Type B pancreatic cell (in vitro differentiated cells): ENCODE measurements at regions not wholly inside any gene's neighbourhood (a gene's known extent, or its start where the extent isn't known, plus 50 kb on each side); places are given as distances from the start of the nearest gene placed in this dataset.

ENCODE experiments used
- DNase-seq: peaks from one replicate; pipeline ENCODE4 v3.0.0; 2021; ENCODE audit warnings: mixed read lengths; ENCODE audit not compliant: unreplicated experiment; ENCODE audit errors: extremely low spot score
- H3K27ac Mint-ChIP-seq: 2 replicates; pipeline ENCODE4 v1.8.0; 2021; ENCODE audit warnings: mild to moderate bottlenecking, mixed read lengths
- H3K27me3 Mint-ChIP-seq: 2 replicates; pipeline ENCODE4 v1.8.0; 2021; ENCODE audit warnings: mixed read lengths
- H3K36me3 Mint-ChIP-seq: 2 replicates; pipeline ENCODE4 v1.8.0; 2021; ENCODE audit warnings: mixed read lengths
- H3K4me1 Mint-ChIP-seq: one replicate; pipeline ENCODE4 v1.8.0; 2021; ENCODE audit warnings: mixed read lengths; ENCODE audit not compliant: unreplicated experiment
- H3K4me3 Mint-ChIP-seq: 2 replicates; pipeline ENCODE4 v1.8.0; 2021; ENCODE audit warnings: mild to moderate bottlenecking, mixed read lengths
- H3K9me3 Mint-ChIP-seq: 2 replicates; pipeline ENCODE4 v1.8.0; 2021; ENCODE audit warnings: mixed read lengths
- CTCF ChIP-seq: fragments of 200-600 bp; sonication (generic); conservative IDR thresholded peaks from 2 replicates; pipeline ENCODE4 v1.5.0; 2021; ENCODE audit warnings: antibody characterized with exemption, mild to moderate bottlenecking

DNA sequence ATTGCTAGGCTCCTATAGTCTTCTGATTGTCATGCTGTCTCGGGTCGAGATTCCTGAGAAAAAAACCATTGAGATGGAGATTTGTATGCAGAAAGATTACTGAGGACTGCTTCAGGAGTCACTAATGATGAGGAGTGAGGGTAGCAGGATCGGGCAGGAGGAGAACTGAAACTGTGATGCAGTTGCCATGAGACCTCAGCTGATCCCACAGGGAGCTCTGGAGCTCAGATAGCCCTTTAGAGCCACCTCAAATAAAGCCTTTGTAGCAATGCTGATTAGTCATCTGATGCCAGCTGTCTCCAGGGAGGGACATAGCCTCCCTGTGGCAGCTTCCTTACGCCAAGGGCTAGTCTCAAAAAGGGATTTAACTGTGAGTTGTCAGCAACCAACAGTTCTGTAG, 256.9 kb downstream of the DMAC1 start:
- no peak for DNase-seq
- TF ChIP-seq CTCF = no peak
- H3K27ac Mint-ChIP-seq = no peak overlapping the region
- H3K4me1 Mint-ChIP-seq = no peaks in the 10 kb centered on the region
- H3K9me3 Mint-ChIP-seq = no peaks in the 10 kb centered on the region
- no peak overlapping the region for H3K4me3 Mint-ChIP-seq
- peaks cover 6% of the 10 kb centered on the region for H3K27me3 Mint-ChIP-seq
- H3K36me3 Mint-ChIP-seq = no peaks in the 10 kb centered on the region

DNA sequence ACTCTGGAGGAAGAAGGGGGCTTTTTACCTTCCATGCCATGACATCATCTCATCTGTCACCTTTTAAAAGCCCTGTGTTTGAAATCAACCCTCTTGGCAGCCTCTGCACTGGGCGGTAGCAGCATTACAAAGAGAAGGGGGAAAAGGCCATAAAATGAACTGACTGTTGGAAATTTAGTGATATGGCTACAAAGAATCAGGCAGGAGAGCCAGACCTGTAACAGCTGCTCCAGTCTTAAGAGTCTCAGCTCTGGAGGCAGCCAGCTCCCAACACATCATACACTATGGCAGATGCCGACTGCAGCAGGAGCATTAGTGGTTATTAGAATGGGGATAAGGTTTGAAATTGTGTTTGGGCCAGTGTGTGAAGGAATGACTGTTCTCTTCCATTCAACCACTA, 257.5 kb downstream of the DMAC1 start:
- H3K4me1 Mint-ChIP-seq = no peaks in the 10 kb centered on the region
- peaks cover 6% of the 10 kb centered on the region for H3K27me3 Mint-ChIP-seq
- H3K27ac Mint-ChIP-seq = no peak overlapping the region
- H3K4me3 Mint-ChIP-seq = no peak overlapping the region
- no peaks in the 10 kb centered on the region for H3K9me3 Mint-ChIP-seq
- DNase-seq = no peak
- H3K36me3 Mint-ChIP-seq = no peaks in the 10 kb centered on the region
- TF ChIP-seq CTCF = no peak

DNA sequence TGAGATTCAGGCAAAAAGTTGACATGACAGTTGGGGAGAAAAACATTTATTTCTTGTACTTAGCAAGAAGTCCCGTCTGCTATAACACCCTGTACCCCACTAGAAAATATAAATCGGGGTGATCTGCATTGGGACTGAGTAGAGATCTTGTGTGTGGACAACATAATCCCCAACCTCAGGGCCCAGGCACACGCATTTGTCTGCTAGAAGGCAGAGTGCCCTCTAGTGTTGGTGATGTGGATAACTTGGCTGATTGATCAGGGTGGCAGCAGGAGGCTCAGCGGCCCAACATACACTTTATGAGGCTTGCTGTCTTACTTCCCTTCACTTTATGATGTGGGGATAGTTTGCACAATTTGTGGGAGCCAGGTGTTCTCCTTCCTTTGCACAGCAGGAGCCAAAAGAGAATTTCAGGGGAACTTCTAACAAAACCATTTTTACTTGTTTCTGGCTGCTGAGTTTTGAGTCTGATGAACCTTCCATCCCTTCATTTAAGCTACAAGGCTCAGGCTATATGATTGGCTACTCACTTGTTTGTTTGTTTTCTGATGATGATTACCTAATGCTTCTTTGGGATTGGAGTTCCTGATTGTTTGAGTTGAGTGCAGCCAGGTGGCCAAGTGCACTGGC, 263.2 kb downstream of the DMAC1 start:
- Mint-ChIP-seq H3K4me3 (no peak overlapping the region), H3K9me3 (no peaks in the 10 kb centered on the region), H3K4me1 (no peaks in the 10 kb centered on the region), H3K27me3 (peaks cover 9% of the 10 kb centered on the region), H3K27ac (no peak overlapping the region), H3K36me3 (no peaks in the 10 kb centered on the region)
- no peak for DNase-seq
- peak; percentile 77 for TF ChIP-seq CTCF

DNA sequence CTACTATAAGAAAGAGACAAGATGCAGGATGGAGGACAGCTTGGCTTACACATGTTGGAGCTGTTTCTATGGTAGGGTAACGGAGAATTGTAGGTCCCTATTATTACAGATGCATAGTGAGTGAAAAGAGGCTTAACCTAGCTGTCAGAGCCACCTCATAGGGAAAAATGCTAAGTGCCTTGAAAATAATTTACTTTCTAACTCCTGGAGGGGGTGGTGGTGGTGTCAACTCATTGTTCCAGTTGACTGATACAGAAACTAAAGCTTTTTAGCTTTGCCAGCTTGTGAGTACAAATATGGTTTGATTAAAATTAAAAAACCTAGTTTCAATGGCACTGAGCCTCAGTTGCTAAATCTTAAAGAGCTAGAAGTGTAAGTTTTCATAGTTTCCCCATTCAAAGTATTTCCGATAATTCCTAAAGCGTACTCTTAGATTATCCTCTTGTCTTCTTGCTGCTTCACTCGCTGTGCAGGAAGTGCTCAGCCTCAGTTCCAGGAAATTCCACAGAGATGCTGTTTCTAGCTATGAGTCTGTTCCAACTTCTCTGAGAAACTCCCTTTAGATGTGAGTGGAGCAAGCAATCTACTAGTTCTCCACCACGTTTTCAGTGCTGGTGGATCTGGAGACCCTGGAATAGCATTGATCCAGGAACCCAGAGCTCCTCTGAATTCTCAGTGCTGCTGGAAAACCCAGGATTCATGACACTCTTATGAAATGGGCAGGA, 265.2 kb downstream of the DMAC1 start:
- no peak for TF ChIP-seq CTCF
- Mint-ChIP-seq H3K4me1 (no peaks in the 10 kb centered on the region), H3K9me3 (peaks cover 7% of the 10 kb centered on the region), H3K27ac (no peak overlapping the region), H3K27me3 (peaks cover 2% of the 10 kb centered on the region), H3K36me3 (no peaks in the 10 kb centered on the region), H3K4me3 (no peak overlapping the region)
- DNase-seq = no peak

- H3K9me3 Mint-ChIP-seq = peaks cover 7% of the 10 kb centered on the region
- DNase-seq = no peak
- H3K4me1 Mint-ChIP-seq = no peaks in the 10 kb centered on the region
- H3K4me3 Mint-ChIP-seq = no peak overlapping the region
- H3K36me3 Mint-ChIP-seq = no peaks in the 10 kb centered on the region
- peaks cover 2% of the 10 kb centered on the region for H3K27me3 Mint-ChIP-seq
- no peak overlapping the region for H3K27ac Mint-ChIP-seq
- no peak for TF ChIP-seq CTCF
Measured at GRCh38 chr9:7533376-7534090, 266.0 kb downstream of the DMAC1 start.
